ENCODE measurements at regions not wholly inside any gene's neighbourhood (a gene's known extent, or its start where the extent isn't known, plus 50 kb on each side); places are given as distances from the start of the nearest gene placed in this dataset.

DNA sequence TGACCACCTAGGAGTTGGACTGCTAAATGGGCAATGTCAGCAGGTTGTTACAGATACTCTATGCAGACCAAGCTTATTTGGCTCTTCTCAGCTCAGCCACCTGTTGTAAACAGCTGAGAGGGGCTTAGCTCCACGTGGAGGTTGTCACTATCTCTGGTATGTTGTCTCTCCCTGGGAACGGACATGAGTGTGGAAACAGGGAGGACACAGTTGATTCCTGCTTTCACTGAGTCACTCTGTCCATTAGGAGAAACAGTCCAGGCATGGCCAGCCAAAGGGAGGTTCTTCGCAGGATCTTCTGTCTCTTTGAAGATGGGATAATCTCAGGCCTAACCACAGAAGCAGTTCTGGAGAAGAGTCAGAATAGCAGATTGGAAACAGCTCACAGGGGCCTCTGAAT lies 121.2 kb downstream of the PALM2AKAP2 start:
- WGBS (ENCODE audit: insufficient coverage), result 100% methylated on average over 3 of the region's 3 CpGs
- intact Hi-C loops (cut with micrococcal nuclease), result no loop called here

DNA sequence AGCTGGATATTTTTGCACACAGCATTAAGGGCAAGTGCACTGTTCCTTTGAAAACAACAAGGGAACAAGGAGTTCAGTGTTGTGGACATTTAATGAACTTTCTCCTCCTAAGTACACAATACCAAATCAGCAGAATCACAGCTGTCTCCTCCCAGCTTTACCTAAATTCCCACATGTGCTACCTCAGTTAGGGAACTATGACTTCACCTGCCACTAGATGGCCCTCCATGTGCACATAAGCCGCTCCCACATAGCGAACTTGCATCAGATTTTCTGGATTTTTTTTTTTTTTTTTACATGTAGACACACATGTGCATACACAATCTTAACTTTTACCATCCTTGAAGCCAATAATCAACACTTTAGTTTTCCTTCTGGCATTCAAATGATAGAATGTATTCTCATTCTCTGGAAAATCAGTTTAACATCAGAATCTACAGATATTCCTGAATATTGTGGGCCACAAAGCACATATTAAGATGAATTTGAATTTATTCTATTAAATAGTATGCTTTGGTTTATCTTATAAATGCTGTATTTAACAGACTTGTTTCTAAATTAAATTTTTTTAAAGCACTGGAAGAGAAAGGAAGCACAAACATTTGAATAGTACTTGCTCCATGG lies 123.6 kb downstream of the PALM2AKAP2 start:
- DNase-seq, result peak; percentile 82
- H3K79me2 ChIP-seq (ENCODE audit: control insufficient read depth, insufficient read depth, low read length), result peaks cover 47% of the 10 kb centered on the region
- TF ChIP-seq, protein P1, sequence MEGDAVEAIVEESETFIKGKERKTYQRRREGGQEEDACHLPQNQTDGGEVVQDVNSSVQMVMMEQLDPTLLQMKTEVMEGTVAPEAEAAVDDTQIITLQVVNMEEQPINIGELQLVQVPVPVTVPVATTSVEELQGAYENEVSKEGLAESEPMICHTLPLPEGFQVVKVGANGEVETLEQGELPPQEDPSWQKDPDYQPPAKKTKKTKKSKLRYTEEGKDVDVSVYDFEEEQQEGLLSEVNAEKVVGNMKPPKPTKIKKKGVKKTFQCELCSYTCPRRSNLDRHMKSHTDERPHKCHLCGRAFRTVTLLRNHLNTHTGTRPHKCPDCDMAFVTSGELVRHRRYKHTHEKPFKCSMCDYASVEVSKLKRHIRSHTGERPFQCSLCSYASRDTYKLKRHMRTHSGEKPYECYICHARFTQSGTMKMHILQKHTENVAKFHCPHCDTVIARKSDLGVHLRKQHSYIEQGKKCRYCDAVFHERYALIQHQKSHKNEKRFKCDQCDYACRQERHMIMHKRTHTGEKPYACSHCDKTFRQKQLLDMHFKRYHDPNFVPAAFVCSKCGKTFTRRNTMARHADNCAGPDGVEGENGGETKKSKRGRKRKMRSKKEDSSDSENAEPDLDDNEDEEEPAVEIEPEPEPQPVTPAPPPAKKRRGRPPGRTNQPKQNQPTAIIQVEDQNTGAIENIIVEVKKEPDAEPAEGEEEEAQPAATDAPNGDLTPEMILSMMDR (IDR thresholded peaks at IDR 0.05), result peak; percentile 94
- TF ChIP-seq EZH2 (IDR thresholded peaks at IDR 0.05; ENCODE audit: borderline replicate concordance, insufficient read depth, low read depth, low read length, poor library complexity, severe bottlenecking), result no peak

More for the DNA sequence above, 121.2 kb downstream of the PALM2AKAP2 start:
- TF ChIP-seq EZH2 (IDR thresholded peaks at IDR 0.05; ENCODE audit: borderline replicate concordance, insufficient read depth, low read depth, low read length, poor library complexity, severe bottlenecking), result no peak
- TF ChIP-seq, protein P1 (IDR thresholded peaks at IDR 0.05), result no peak
- ATAC-seq (ENCODE audit: low read depth) (no peak), DNase-seq (no peak)
- H3K79me2 ChIP-seq (ENCODE audit: control insufficient read depth, insufficient read depth, low read length), result peaks cover 34% of the 10 kb centered on the region
- Mint-ChIP-seq H3K27ac (no peak overlapping the region), H3K9me3 (ENCODE audit: insufficient read depth) (no peaks in the 10 kb centered on the region), H3K4me1 (peaks cover 11% of the 10 kb centered on the region), H3K4me3 (no peak overlapping the region), H3K27me3 (no peaks in the 10 kb centered on the region)
- no peaks in the 10 kb centered on the region for H3K9me3 ChIP-seq (ENCODE audit: control extremely low read depth in 1 of 3, control insufficient read depth in 2 of 3, insufficient read depth in 1 of 3, low read length in 2 of 3)
- no peaks in the 10 kb centered on the region for H4K20me1 ChIP-seq (ENCODE audit: control insufficient read depth, insufficient read depth, low read length, poor library complexity, severe bottlenecking)
- no peak overlapping the region for H2AFZ ChIP-seq (ENCODE audit: insufficient read depth, low read depth, low read length, poor library complexity, severe bottlenecking)
- no peak overlapping the region for H3K9ac ChIP-seq (ENCODE audit: low read length)
- ChIA-PET CTCF (interaction anchor here (1.2 to 21.3 kb wide), 6 partner anchors 73 to 316 kb away, joined by 3 to 585 read pairs (median 82); no protein-coding TSS in a partner anchor), POLR2A (no interaction called here)
- H3K36me3 ChIP-seq (replicated peaks in 1 of 2; ENCODE audit: control extremely low read depth in 1 of 2, control insufficient read depth in 1 of 2, extremely low read depth in 1 of 2, insufficient read depth in 2 of 2, low read length in 1 of 2), result no peaks in the 10 kb centered on the region
- peaks cover 11 to 12% of the 10 kb centered on the region in 2 donors for H3K4me1 ChIP-seq (ENCODE audit: control insufficient read depth in 2 of 2, insufficient read depth in 2 of 2, low read length in 2 of 2)
- no peaks in the 10 kb centered on the region for H3K27me3 ChIP-seq (replicated peaks in 1 of 4; ENCODE audit: control extremely low read depth in 1 of 4, control insufficient read depth in 3 of 4, insufficient read depth in 4 of 4, low read length in 3 of 4)
- no peak overlapping the region for H3K27ac ChIP-seq (ENCODE audit: low read length in 2 of 2)
- no peak overlapping the region for H3K4me2 ChIP-seq (replicated peaks; ENCODE audit: low read depth, low read length, poor library complexity, severe bottlenecking)
- no peak overlapping the region for H3K4me3 ChIP-seq (ENCODE audit: control extremely low read depth in 1 of 5, extremely low read depth in 1 of 5, insufficient read depth in 1 of 5, low read depth in 2 of 5, low read length in 4 of 5)

More for the DNA sequence above, 123.6 kb downstream of the PALM2AKAP2 start:
- H3K4me1 ChIP-seq (ENCODE audit: control insufficient read depth in 2 of 2, insufficient read depth in 2 of 2, low read length in 2 of 2), result peaks cover 34 to 35% of the 10 kb centered on the region in 2 donors
- no peaks in the 10 kb centered on the region for H4K20me1 ChIP-seq (ENCODE audit: control insufficient read depth, insufficient read depth, low read length, poor library complexity, severe bottlenecking)
- intact Hi-C loops (cut with micrococcal nuclease), result loop anchor here (1.0 to 2.0 kb wide), 6 partner anchors 69 to 329 kb away; no protein-coding TSS in a partner anchor
- CTCF ChIA-PET, result interaction anchor here (0.5 to 21.3 kb wide), 59 partner anchors 9 to 943 kb away, joined by 3 to 585 read pairs (median 4); partner anchors contain the start of gene TXN
- no peak overlapping the region for H3K27ac ChIP-seq (ENCODE audit: low read length in 2 of 2)
- H3K27me3 Mint-ChIP-seq, result no peaks in the 10 kb centered on the region
- no peaks in the 10 kb centered on the region for H3K27me3 ChIP-seq (replicated peaks in 1 of 4; ENCODE audit: control extremely low read depth in 1 of 4, control insufficient read depth in 3 of 4, insufficient read depth in 4 of 4, low read length in 3 of 4)
- no peaks in the 10 kb centered on the region for H3K9me3 ChIP-seq (ENCODE audit: control extremely low read depth in 1 of 3, control insufficient read depth in 2 of 3, insufficient read depth in 1 of 3, low read length in 2 of 3)
- no peak overlapping the region for H2AFZ ChIP-seq (ENCODE audit: insufficient read depth, low read depth, low read length, poor library complexity, severe bottlenecking)
- H3K4me3 ChIP-seq (ENCODE audit: control extremely low read depth in 1 of 5, extremely low read depth in 1 of 5, insufficient read depth in 1 of 5, low read depth in 2 of 5, low read length in 4 of 5), result no peak overlapping the region
- H3K4me2 ChIP-seq (replicated peaks; ENCODE audit: low read depth, low read length, poor library complexity, severe bottlenecking), result peak overlapping the region; percentile 10
- no CpG with 5 or more reads among the region's 2 CpGs for WGBS (ENCODE audit: insufficient coverage)
- POLR2A ChIA-PET, result interaction anchor here (0.6 to 1.8 kb wide), 6 partner anchors 66 to 320 kb away, joined by 3 to 6 read pairs (median 4); no protein-coding TSS in a partner anchor
- H3K36me3 ChIP-seq (replicated peaks in 1 of 2; ENCODE audit: control extremely low read depth in 1 of 2, control insufficient read depth in 1 of 2, extremely low read depth in 1 of 2, insufficient read depth in 2 of 2, low read length in 1 of 2), result no peaks in the 10 kb centered on the region
- no peaks in the 10 kb centered on the region for H3K9me3 Mint-ChIP-seq (ENCODE audit: insufficient read depth)
- no peak overlapping the region for H3K27ac Mint-ChIP-seq
- H3K4me3 Mint-ChIP-seq, result no peak overlapping the region
- peak; percentile 63 for ATAC-seq (ENCODE audit: low read depth)
- H3K4me1 Mint-ChIP-seq, result peaks cover 11% of the 10 kb centered on the region
- no peak overlapping the region for H3K9ac ChIP-seq (ENCODE audit: low read length)

All from B cell (primary cell).